Nucleus accumbens (tissue), 56 donors: ENCODE measurements at regions not wholly inside any gene's neighbourhood (a gene's known extent, or its start where the extent isn't known, plus 50 kb on each side); places are given as distances from the start of the nearest gene placed in this dataset.

Experiments used
- DNase-seq, 56 donors: peaks; one replicate each; lab custom pipeline; 2025; lab: John Stamatoyannopoulos, UW

DNA sequence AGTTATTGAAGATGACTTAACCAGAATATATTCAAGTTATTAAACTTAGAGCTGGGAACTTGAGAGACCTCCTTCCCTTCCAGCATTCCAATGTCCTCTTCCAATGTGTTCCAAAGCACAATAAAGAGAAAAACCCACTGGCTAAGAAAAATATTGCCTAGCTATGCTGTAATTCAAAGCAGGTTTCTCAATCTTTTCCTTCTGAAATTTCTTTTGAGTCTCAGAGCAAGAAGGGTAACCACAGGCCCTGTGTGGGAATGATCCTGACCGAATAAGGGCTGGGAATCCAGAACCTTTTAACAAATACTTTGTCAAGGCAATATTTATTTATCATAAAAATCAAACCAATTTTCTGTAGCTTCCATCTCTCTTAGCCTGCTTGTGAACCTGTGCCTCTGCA is 150.7 kb upstream of the SFRP2 start:
- DNase-seq, result no peak

DNA sequence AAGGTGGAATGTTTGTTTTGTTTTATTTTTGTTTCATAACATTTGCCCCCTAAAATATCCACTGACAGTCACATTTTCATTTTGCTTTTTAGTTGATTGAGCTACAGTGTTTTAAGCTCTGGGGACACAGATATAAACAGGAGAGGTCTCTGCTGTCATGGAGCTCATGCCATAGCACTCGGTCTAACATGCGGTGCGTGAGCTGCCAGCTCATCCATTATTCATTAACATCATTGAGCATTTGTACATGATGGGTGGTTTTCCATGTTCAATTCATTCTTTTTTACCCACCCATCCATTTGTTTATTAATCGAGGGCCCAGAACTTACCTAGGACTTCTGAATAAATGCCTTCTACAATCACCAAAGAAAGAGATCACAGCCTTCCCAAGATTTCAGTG is 150.1 kb upstream of the SFRP2 start:
- DNase-seq, result no peak

DNA sequence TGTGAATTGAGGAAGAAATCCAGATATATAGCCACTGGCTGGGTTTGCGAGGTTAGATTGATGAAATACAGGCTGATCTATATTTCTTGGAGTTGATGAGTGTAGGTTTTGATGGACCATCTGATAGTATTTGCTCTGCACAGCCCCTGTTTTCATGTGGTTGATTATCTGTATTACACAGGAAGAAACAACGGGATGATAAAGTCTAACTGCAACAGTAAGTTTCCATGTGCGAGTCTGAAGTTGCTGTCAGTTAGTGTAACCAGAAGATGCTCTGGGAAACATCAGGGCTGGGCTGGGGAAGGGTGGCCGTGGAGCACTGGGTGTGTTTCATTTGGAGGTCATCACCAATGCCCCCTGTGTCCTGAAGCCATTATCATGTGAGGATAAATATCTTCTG is 148.4 kb upstream of the SFRP2 start:
- DNase-seq, result no peak

DNA sequence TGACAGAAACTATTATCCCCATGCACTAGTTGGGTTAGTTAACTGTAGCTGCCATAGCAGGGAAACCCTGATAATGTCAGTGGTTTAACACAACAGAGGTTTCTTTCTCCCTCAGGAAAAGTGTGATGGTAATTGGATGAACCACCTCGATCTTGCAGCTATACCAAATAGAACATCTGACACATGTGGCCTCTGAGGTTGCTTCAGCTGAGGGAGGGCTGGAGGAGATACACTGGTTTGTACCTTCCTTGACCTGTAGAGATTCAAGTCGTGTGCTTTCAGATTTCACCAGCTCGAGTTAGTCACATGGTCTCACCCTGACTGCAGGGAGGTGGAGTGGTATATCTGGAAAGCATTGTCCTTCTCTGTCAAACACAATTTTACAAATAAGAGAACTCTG is 147.2 kb upstream of the SFRP2 start:
- DNase-seq, result no peak

DNA sequence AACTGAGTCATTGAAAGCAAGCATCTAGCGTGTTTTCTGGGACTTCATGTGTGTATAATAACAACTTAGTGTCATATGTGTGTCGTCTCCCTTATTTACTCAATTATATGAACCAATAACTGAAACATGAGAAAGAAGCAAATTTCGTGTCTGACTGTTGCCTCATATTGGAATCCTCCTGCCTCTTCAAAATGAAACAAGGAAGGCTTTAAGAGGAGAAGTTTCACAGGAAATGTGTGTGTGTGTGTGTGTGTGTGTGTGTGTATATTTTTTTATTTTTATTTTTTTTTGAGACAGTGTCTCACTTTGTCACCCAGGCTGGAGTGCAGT is 145.8 kb upstream of the SFRP2 start:
- DNase-seq, result peak in 1 of 56 donors; percentile 11

DNA sequence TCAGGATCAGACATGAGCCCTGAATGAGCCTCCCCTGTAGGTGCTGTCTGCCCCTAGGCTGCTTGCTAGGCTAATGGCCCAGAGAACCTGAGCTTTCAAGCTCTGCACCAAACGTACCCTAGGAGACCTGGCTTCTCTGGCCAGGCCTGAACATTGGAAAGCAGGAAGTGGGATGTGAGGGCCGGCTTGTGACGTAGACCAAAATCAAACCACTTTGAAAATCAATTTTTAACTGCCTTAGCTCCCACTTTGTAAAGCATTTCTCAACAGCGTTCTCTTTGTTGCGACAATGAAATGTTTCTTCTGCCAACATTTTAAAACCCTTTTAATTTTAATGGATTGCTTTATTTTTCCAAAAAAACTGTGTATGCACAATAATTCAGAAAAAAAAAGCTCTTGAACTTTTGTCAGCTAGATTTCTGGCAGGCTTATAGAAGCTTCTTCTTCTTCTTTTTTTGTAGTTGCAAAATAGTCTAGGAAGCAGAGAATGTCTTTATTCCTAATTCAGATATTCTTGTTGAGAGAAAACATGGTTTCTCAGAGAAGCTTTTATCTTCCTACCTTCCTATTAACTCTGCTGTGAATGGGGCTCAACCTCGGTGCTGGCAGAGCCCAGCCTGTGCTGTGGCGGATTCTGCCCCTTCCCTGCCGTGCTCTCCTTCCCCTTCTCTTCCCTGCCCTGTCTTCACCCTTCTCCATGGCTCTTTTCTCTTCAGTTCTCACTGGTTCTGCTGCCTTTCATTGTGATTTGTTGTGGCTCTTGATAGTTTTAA is 145.2 kb upstream of the SFRP2 start:
- DNase-seq, result no peak

DNA sequence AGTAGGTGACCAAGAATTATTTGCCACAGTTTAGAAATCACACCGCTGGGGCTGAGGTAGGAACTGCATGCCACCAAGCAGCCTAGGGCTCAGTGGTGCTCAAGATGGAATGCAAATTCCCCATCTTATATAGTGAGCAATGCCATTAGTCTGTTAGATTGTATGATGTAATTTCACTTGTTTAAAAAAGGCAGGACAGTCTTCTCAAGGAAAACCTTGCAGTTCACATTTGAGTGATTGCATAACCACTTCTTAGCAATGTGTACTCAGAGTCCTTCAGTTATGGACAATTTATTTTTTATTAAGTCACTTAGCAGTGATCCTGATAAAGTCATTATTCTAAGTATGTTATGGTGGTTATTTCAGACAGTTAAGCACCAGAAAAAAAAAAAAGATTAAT is 142.9 kb upstream of the SFRP2 start:
- no peak for DNase-seq

DNA sequence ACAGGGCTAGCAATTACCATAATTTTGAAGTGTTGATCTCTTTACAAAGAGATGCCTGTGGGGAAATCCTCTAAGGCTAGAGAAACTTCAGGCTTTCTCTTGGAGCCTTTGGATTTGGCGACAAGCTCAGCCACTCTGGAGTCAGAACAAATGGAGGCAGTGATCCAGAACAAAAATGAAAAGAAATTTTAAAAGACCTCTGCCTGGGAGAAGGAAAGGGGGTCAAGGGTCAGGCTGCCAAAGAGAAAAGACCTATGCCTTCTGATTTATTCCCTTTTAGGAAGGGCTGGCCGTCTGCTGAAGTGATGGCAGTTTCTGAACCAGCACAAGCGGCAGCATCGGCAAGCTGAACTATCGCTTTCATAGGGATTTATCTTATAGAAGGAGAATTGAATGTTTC is 140.8 kb upstream of the SFRP2 start:
- peak in 2 of 56 donors; percentile 1 to 12 for DNase-seq

DNA sequence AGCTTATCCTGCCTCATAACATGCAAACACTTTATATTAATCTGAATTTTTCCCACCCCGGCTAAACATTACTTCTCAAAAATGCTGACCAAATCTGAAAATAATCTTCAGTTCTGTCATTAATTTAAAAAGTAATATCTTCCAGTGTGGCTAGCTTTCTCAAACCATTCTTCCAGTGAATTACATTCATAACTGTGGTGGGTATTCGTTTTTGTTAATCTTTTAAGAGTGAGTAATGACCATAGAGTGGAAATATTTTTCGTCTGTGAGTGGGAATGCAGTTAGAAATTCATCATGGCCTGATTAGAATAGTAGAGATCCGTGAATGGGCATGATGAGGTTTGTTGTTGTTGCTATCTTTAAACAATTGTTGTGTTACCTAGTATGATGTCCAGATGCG is 138.6 kb upstream of the SFRP2 start:
- DNase-seq, result no peak

DNA sequence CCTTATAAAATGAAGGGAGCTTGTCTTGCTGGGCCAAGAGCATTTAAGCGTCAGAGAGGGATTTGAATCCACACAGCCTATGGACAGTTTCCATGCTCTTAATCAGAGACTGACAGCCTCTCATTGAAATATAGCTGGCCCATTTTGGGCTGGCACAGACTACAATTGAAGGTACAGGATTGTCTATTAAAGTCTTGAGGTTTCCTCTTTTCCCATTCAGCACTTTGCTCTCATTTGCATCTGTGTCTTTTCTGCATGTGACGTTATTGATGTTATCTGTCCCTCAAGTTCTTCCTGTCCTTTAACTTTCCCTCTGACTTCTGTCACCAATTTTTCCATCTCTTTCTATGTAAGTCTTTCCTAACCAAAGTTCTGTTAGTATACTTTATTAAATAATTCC is 133.3 kb upstream of the SFRP2 start:
- DNase-seq, result no peak

DNA sequence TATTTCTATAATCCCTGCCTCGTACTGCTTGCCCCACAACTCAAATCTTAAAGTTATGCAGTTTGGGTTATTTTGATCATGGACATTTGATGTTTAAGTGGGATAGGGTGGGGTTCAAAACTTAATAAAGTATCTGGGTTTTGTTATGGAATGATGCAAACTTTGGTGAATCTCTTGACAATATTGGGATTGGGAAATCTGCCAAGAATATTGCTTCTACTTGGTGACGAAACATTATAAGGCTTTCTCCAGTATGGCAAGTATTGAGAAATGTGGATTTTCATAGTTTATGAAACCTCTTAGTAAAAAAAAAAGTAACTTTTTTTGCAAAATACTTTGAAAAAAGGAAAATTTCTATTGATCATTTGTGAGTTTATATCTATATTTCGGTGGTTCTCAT is 130.8 kb upstream of the SFRP2 start:
- no peak for DNase-seq

DNA sequence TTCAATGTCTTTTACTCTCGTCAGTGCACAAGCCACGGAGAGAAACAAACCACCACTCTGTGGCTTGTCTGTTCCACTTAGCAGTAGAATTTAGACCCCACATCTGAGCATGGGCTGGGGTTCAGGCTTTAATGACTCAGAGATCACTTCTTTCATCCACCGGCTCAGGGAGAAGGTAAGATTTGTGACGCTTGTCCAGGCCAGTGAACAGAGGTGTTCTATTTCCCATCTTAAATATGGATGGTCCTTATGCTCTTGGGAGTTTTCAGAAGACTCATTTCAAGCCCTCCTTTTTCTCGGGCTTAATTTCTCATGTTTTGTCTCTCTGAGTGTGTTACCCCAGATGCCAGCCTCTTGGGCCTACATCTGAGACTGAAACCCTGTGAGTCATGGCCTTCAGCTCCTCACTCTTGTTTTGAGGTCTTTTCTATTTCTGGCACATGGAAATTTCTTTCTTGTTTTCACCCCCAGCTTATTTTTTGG is 127.4 kb upstream of the SFRP2 start:
- no peak for DNase-seq

DNA sequence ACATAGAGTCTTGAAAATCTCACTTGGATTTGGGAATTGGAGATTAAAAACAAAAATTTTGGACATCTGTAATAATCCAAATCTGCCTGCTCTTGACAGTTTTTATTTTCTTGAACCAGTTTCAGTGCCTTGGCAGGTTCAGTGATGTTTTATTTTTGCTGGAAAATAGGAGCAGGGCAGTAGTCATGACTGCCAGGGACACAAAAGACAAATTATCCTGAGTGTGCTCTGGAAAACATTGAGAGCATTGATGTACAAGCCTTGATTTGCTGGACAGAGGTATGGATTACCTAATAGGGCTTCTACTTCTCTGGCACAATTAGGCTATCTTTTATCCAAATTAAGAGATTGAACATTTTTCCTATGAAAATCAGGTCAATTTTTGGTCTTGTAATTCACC is 123.4 kb upstream of the SFRP2 start:
- no peak for DNase-seq

DNA sequence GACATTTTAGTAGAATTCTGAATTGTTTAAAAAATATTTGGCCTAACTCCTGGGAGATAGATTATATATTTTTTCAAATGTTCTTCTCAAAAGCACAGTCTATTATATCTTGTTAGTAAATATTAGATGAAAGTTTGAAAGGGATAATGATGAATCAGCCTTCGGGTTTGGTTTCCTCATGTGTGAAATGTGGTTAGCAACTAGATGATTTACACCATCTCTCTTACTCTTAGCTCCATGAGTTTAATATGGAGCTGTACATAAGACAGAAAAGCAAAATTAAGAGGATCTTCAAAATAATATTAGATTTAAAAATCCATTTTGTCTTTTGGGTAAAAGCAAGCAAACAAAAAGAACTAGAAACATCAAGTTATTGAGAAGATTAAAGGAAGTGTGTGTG is 120.8 kb upstream of the SFRP2 start:
- no peak for DNase-seq

DNA sequence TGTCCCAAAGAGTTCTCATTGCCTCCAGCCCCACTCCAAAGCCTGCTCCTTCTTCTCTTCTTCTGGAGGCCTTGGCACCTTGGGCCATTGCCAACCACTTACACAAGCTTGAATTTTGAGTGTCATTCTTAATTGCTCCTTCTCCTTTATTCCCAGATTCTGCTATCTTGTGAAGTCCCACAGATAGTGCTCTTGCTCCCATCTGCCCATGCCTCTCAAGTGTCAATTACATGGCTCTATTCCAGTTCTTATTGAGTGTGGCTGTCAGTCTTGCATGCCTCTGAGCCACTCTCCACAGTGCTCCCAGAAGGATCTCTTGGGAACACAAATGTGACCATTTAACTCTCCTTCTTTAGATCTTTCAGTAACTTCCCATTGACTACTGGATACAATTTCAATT is 117.3 kb upstream of the SFRP2 start:
- DNase-seq, result no peak

DNA sequence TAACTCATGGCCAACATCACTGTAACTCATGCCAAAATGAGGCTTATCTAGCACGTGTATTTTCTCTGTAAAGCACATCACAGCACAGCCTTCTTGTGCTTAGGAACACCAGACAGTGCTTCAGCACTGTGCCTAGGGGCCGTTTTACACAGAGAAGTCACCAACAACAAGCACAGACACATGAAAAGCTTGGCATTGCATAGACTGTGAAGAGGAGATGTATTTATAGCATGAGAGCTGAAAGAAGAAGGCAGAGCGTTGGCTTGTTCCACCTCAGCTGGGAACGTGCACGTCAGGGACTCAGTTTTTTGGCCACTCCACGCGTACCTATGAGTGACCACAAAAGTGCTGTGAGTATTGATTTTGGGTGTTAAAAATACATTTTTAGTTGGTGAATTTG is 116.3 kb upstream of the SFRP2 start:
- no peak for DNase-seq

DNA sequence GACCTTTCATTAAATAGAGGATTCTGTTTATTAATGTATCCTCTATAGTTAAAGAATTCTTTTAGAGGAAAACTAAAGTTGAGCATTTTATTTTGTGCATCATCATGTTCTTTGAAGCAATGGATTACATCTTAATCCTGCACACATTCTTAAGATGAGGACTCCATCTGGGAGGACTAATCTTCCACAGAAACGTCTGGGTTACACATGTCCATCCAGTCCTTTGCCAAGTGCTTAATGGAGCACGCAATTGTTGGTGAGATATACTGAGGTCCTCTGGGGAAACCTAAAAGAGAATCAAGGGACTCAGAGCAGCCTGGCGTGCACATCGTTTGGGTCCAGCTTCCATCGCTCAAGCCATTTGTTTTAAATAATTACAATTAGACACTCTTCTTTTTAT is 115.1 kb upstream of the SFRP2 start:
- DNase-seq, result no peak

DNA sequence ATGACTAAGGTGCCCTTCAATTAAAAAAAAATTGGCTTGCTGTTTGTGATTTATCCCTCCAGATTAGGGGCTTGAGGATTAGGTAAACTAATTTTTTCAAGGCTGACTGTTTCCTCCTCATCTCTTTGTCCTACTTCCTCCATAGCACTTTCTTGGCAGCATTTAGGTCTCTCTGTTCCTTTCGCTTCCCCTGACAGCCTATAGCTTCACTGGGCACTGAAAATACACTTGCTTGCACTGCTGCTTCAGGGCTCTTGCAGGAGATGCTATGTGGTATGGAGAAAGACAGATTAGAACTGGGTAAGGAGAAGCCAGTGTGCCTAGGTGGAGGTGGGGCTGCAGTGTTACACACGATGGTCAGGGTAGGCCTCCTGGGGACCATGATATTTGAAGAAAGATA is 112.3 kb upstream of the SFRP2 start:
- peak in 2 of 56 donors; percentile 2 to 3 for DNase-seq

DNA sequence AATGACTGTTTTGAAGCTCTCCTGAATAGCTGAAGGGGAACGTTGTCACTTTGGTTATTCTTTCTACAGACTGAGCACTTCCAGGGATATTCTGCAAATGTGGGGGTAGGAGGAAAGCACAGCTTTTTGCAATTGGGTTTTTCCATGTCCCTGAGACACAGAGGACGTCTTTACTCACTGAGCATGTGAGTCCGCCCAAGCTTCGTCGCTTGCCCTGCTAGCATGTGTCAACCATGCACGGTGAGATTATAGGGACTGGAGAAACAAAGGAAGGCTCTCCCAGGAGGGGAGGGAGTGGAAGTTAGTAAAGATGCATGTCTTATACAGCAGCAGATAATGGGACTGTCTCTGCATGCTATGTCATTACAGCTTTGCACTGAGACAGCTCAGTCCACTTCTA is 111.5 kb upstream of the SFRP2 start:
- no peak for DNase-seq

DNA sequence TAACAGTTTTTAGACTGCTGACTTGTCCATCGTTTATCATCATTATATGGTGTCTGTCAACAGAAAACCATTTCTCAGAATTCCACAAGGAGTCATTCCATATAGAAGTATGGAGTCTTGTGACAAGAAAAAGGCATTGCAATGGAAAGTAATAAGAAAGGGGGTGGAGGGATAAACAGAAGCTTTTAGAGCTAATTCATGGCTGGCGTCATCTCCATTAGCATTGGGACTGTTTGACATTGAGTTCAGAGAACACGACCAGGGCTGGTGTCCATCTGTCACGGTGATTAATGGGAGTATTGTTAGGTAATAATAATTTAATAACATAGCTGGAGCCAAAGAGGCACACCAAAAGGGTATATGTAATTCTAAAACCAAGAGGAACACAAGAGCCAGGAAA is 101.9 kb upstream of the SFRP2 start:
- no peak for DNase-seq

DNA sequence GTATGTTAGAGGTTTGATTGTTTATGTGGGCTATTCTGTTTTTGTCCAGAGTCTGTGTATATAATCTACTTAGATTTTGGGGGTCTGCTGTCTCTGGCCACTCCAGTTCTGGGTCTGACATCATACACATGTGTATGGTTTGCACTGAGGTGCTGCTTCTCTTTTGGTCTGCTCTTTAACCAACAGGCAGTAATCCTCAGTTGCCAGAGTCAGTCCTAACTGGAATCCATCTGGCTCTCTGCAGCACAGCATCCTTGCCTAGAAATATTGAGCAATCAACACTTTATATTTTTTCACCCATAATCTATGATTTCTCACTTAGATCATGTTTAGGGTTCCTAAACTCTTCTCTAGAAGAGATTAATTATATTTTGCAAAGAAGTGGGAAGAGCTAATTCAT is 98.3 kb upstream of the SFRP2 start:
- no peak for DNase-seq

DNA sequence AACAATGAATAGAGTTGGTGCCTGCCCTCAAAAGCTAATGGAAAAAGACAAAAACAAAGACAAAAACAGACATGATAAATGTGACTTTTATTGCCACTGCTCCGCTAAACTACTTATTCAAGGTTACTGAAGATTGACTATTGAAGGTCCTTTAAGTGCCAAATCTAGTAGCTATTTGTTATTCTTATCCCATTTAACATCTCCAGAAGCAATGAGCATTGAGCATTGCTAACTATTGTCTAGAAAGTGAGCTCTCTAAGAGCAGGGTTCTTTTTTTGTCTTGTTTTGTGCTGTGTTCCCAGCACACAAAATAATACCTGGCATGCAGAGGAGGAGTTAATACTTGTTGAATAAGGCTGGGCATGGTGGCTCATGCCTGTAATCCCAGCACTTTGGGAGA is 95.4 kb upstream of the SFRP2 start:
- DNase-seq, result no peak

DNA sequence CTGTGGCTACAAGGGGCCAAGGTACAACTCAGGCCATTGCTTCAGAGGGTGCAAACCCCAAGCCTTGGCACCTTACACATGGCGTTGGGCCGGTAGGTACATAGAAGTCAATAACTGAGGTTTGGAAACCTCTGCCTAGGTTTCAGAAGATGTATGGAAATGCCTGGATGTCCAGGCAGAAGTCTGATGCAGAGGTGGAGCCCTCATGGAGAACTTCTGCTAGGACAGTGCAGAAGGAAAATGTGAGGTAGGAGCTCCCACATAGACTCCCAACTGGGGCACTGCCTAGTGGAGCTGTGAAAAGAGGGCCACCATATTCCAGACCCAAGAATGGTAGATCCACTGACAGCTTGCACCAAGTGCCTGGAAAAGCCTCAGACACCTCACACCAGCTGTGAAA is 92.1 kb upstream of the SFRP2 start:
- no peak for DNase-seq
